Tibial artery (tissue), 4 donors: ENCODE measurements at regions not wholly inside any gene's neighbourhood (a gene's known extent, or its start where the extent isn't known, plus 50 kb on each side); places are given as distances from the start of the nearest gene placed in this dataset.

ENCODE experiments used
- DNase-seq, 2 donors: peaks; one replicate each; pipeline ENCODE4 v3.0.0-alpha.2; 2019
- H3K27ac ChIP-seq, 2 donors: fragments of 200-600 bp; sonication (generic) in 1 of 2; 1 replicate in 1 of 2; 2 replicates in 1 of 2; pipeline ENCODE4 v1.5.1; 2018 to 2019; ENCODE audit warnings: mild to moderate bottlenecking in 1 of 2
- H3K27me3 ChIP-seq, 2 donors: fragments of 200-600 bp; sonication (generic) in 1 of 2; one replicate each; pipeline versions ENCODE4 v1.5.1 to v1.6.0; 2016 to 2019
- H3K36me3 ChIP-seq, 3 donors: fragments of 200-600 bp; sonication (generic) in 2 of 3; one replicate each; pipeline ENCODE4 v1.5.1; 2016 to 2019; ENCODE audit warnings: mild to moderate bottlenecking in 2 of 3
- H3K4me1 ChIP-seq, 4 donors: fragments of 200-600 bp; sonication (generic) in 2 of 4; 1 replicate in 3 of 4; 2 replicates in 1 of 4; pipeline ENCODE4 v1.5.1; 2016 to 2019
- H3K4me3 ChIP-seq, 2 donors: fragments of 200-600 bp; sonication (generic) in 1 of 2; 1 replicate in 1 of 2; 2 replicates in 1 of 2; pipeline ENCODE4 v1.5.1; 2018 to 2019; ENCODE audit warnings: mild to moderate bottlenecking in 2 of 2
- H3K9me3 ChIP-seq, 3 donors: fragments of 200-600 bp; sonication (generic) in 1 of 3; one replicate each; pipeline ENCODE4 v1.5.1; 2016 to 2019
- intact Hi-C: fragments of 100-400 bp; cut with DNase I; formaldehyde crosslinking; loops from one replicate; pipeline ENCODE4 v1.15.0; 2023; ENCODE audit warnings: low total_unique reads
- TF ChIP-seq, protein P1 (sequence below), 2 experiments: fragments of 200-600 bp in 1 of 2; fragments of 450-650 bp in 1 of 2; IDR thresholded peaks; one replicate each; pipeline ENCODE4 v1.5.1; 2017 to 2019; ENCODE audit warnings: antibody characterized with exemption in 2 of 2, mild to moderate bottlenecking in 1 of 2, moderate library complexity in 1 of 2

GRCh38 chr5:125969011-125969813 lies 454.0 kb upstream of the GRAMD2B start:
- H3K9me3 ChIP-seq: no peaks in the 10 kb centered on the region
- intact Hi-C loops: no loop called here
- no peak overlapping the region for H3K4me3 ChIP-seq
- DNase-seq: no peak
- no peaks in the 10 kb centered on the region for H3K36me3 ChIP-seq
- H3K27ac ChIP-seq: no peak overlapping the region
- TF ChIP-seq, protein P1, sequence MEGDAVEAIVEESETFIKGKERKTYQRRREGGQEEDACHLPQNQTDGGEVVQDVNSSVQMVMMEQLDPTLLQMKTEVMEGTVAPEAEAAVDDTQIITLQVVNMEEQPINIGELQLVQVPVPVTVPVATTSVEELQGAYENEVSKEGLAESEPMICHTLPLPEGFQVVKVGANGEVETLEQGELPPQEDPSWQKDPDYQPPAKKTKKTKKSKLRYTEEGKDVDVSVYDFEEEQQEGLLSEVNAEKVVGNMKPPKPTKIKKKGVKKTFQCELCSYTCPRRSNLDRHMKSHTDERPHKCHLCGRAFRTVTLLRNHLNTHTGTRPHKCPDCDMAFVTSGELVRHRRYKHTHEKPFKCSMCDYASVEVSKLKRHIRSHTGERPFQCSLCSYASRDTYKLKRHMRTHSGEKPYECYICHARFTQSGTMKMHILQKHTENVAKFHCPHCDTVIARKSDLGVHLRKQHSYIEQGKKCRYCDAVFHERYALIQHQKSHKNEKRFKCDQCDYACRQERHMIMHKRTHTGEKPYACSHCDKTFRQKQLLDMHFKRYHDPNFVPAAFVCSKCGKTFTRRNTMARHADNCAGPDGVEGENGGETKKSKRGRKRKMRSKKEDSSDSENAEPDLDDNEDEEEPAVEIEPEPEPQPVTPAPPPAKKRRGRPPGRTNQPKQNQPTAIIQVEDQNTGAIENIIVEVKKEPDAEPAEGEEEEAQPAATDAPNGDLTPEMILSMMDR (IDR thresholded peaks at IDR 0.05): no peak
- no peaks in the 10 kb centered on the region for H3K27me3 ChIP-seq
- no peaks in the 10 kb centered on the region for H3K4me1 ChIP-seq

DNA sequence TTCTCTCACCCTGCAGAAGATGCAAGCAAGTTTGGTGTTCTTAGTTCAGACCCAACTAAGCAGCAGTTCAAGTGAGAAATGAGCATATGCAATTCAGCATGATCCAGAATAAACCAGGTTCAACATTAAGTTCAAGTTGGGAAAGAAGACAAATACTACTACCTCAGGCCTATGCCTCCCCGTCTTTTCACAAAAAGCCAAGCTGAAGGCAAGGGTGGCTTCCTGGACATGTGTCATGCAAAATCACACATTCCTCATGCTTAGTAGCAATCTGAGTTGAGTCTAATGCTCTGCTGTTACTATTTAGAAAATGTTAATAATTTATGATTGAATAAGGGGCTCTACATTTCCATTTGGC lies 453.4 kb upstream of the GRAMD2B start:
- intact Hi-C loops: no loop called here
- H3K36me3 ChIP-seq: no peaks in the 10 kb centered on the region
- H3K4me1 ChIP-seq: no peaks in the 10 kb centered on the region
- no peak overlapping the region for H3K27ac ChIP-seq
- no peak overlapping the region for H3K4me3 ChIP-seq
- no peak for DNase-seq
- no peaks in the 10 kb centered on the region for H3K9me3 ChIP-seq
- TF ChIP-seq, protein P1 (IDR thresholded peaks at IDR 0.05): no peak
- H3K27me3 ChIP-seq: no peaks in the 10 kb centered on the region

DNA sequence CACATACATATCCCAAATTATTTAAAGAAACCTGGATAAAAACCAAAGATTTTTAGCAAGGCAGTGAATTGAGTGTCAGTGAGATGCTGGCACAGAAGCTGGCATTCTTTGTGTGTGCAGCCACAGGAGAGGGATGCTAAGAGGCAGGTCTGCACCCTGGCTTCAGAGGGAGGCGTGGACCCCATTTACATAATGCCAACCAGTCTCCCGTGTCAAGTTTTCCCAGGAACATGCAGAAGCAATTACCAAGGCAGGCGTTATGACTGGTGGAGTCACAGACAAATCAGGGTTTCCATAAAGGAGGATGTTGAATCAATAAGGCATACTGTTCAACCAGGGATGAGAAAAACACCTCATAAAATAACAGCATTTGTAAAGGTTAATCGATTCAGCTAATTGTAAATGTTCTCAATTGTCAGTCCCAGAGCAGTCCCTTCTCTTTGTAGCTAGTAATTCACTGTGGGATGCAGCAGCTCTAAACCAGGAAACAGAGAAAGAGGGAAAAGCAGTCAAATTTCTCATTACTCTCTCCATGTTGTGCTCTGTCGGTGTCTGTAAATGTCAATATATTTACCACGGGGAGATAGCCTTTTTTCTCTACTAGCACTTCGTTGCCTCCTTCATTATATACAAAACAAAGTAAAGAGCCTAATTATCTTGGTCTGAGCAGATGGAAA lies 452.4 kb upstream of the GRAMD2B start:
- no peaks in the 10 kb centered on the region for H3K9me3 ChIP-seq
- intact Hi-C loops: no loop called here
- H3K4me1 ChIP-seq: no peaks in the 10 kb centered on the region
- no peaks in the 10 kb centered on the region for H3K27me3 ChIP-seq
- DNase-seq: no peak
- TF ChIP-seq, protein P1 (IDR thresholded peaks at IDR 0.05): no peak
- H3K4me3 ChIP-seq: no peak overlapping the region
- H3K27ac ChIP-seq: no peak overlapping the region
- no peaks in the 10 kb centered on the region for H3K36me3 ChIP-seq

- TF ChIP-seq, protein P1 (IDR thresholded peaks at IDR 0.05): no peak
- Histone ChIP-seq H3K4me3 (no peak overlapping the region), H3K27ac (no peak overlapping the region), H3K9me3 (no peaks in the 10 kb centered on the region), H3K4me1 (no peaks in the 10 kb centered on the region), H3K27me3 (no peaks in the 10 kb centered on the region), H3K36me3 (no peaks in the 10 kb centered on the region)
- intact Hi-C loops: no loop called here
- DNase-seq: no peak
Observed at GRCh38 chr5:125972706-125973105, 450.5 kb upstream of the GRAMD2B start.

GRCh38 chr5:125974679-125975078 lies 448.5 kb upstream of the GRAMD2B start:
- TF ChIP-seq, protein P1 (IDR thresholded peaks at IDR 0.05): no peak
- Histone ChIP-seq H3K4me3 (no peak overlapping the region), H3K36me3 (no peaks in the 10 kb centered on the region), H3K27me3 (no peaks in the 10 kb centered on the region), H3K27ac (no peak overlapping the region), H3K4me1 (no peaks in the 10 kb centered on the region), H3K9me3 (no peaks in the 10 kb centered on the region)
- no peak for DNase-seq
- intact Hi-C loops: no loop called here
